ENCODE measurements at regions not wholly inside any gene's neighbourhood (a gene's known extent, or its start where the extent isn't known, plus 50 kb on each side); places are given as distances from the start of the nearest gene placed in this dataset.

DNA sequence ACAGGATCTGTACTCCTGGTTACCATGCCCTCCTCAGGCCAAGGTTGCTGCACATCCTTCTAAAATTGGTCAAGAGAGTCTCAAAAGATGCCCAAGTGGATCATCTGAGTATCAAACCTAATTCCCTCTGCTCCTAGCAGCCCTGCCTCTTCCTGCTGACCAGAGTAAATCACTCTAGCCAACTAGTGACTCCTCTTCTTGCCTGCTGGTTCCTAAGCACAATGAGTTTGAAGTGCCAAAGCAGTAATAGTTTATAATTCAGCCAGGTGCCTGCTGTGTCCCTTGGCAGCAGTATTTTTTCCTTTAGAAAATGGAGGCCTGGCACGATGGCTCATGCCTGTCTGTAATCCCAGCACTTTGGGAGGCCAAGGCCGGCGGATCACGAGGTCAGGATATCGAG is 137.9 kb upstream of the CAMK1G start:
- H3K27me3 ChIP-seq (replicated peaks; ENCODE audit: control insufficient read depth, insufficient read depth, low read length): no peaks in the 10 kb centered on the region
- H3K27me3 Mint-ChIP-seq (ENCODE audit: insufficient read depth, unreplicated experiment): peaks cover 8% of the 10 kb centered on the region
- TF ChIP-seq, protein P1, sequence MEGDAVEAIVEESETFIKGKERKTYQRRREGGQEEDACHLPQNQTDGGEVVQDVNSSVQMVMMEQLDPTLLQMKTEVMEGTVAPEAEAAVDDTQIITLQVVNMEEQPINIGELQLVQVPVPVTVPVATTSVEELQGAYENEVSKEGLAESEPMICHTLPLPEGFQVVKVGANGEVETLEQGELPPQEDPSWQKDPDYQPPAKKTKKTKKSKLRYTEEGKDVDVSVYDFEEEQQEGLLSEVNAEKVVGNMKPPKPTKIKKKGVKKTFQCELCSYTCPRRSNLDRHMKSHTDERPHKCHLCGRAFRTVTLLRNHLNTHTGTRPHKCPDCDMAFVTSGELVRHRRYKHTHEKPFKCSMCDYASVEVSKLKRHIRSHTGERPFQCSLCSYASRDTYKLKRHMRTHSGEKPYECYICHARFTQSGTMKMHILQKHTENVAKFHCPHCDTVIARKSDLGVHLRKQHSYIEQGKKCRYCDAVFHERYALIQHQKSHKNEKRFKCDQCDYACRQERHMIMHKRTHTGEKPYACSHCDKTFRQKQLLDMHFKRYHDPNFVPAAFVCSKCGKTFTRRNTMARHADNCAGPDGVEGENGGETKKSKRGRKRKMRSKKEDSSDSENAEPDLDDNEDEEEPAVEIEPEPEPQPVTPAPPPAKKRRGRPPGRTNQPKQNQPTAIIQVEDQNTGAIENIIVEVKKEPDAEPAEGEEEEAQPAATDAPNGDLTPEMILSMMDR (IDR thresholded peaks at IDR 0.05; ENCODE audit: insufficient read depth in 1 of 2, low read depth in 1 of 2, low read length in 1 of 2, severe bottlenecking in 1 of 2, unreplicated experiment in 1 of 2): no peak
- H3K9me3 ChIP-seq: no peaks in the 10 kb centered on the region
- no TSS peak for BruUV-seq (replicated peaks)
- CTCF ChIA-PET: no interaction called here
- intact Hi-C loops (cut with micrococcal nuclease; ENCODE audit: unreplicated experiment): no loop called here
- POLR2A ChIA-PET: no interaction called here
- no peaks in the 10 kb centered on the region for H3K4me1 ChIP-seq
- H3K4me3 Mint-ChIP-seq (ENCODE audit: unreplicated experiment): no peak overlapping the region
- no peaks in the 10 kb centered on the region for H3K4me1 Mint-ChIP-seq (ENCODE audit: low read depth, unreplicated experiment)
- DNase-seq: no peak
- H3K27ac Mint-ChIP-seq (ENCODE audit: unreplicated experiment): no peak overlapping the region
- H3K36me3 ChIP-seq (ENCODE audit: control insufficient read depth, insufficient read depth, low read length): no peaks in the 10 kb centered on the region
- H3K9me3 Mint-ChIP-seq (ENCODE audit: unreplicated experiment): peaks cover 5% of the 10 kb centered on the region
- H3K4me3 ChIP-seq (ENCODE audit: low read depth, low read length): no peak overlapping the region
- no peaks in the 10 kb centered on the region for H3K36me3 Mint-ChIP-seq (ENCODE audit: insufficient read depth, unreplicated experiment)

DNA sequence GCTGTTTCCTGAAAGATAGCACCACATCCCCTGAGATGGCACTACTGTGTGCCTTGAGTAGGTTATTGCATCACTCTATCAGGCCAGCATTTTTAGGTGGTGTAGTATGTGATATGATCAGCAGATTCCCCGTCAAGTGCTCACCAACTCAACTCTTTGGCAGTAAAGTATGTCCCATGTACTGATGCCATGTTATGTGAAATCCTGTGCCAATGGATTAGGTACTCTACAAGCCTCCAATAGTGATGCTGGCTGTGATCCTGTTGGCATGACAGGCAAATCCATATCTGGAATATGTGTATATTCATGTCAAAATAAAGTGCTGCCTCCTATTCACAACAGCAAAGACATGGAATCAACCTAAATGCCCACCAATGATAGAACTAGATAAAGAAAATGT is 137.2 kb upstream of the CAMK1G start:
- TF ChIP-seq, protein P1 (IDR thresholded peaks at IDR 0.05; ENCODE audit: insufficient read depth in 1 of 2, low read depth in 1 of 2, low read length in 1 of 2, severe bottlenecking in 1 of 2, unreplicated experiment in 1 of 2): no peak
- H3K4me1 ChIP-seq: no peaks in the 10 kb centered on the region
- POLR2A ChIA-PET: no interaction called here

DNA sequence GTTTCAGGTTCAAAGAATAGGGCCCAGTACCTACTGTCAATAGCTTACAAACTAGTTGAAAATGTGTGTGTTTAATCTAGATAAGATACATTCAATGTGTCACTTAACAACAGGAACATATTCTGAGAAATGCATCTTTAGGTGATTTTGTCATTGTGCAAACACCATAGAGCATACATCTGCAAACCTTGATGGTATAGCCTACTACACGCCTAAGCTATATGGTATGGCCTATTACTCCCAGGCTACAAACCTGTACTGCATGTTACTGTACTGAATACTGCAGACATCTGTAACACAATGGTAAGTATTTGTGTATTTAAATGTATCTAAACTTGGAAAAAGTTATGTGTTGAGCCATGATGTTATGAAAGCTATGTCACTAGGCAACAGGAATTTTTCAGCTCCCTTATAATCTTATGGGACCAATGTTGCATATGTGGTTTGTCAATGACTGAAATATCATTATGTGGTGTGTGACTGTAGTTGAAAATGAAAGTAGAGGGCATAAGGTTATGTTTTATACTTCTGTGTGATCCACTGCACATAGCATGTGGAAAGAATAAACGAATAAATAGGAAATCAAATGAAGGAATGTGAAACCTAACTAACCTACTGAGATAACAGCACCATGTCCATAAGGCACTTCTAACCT is 129.0 kb upstream of the CAMK1G start:
- Mint-ChIP-seq H3K4me1 (ENCODE audit: low read depth, unreplicated experiment) (no peaks in the 10 kb centered on the region), H3K27ac (ENCODE audit: unreplicated experiment) (no peak overlapping the region), H3K4me3 (ENCODE audit: unreplicated experiment) (no peak overlapping the region), H3K36me3 (ENCODE audit: insufficient read depth, unreplicated experiment) (no peaks in the 10 kb centered on the region), H3K9me3 (ENCODE audit: unreplicated experiment) (no peaks in the 10 kb centered on the region), H3K27me3 (ENCODE audit: insufficient read depth, unreplicated experiment) (peaks cover 10% of the 10 kb centered on the region)
- Histone ChIP-seq H3K9me3 (no peaks in the 10 kb centered on the region), H3K27me3 (replicated peaks; ENCODE audit: control insufficient read depth, insufficient read depth, low read length) (no peaks in the 10 kb centered on the region), H3K4me3 (ENCODE audit: low read depth, low read length) (no peak overlapping the region), H3K4me1 (no peaks in the 10 kb centered on the region), H3K36me3 (ENCODE audit: control insufficient read depth, insufficient read depth, low read length) (no peaks in the 10 kb centered on the region)
- intact Hi-C loops (cut with micrococcal nuclease; ENCODE audit: unreplicated experiment): no loop called here
- CTCF ChIA-PET: interaction anchor here (0.6 kb wide), 1 partner anchor 115 kb away, joined by 3 read pairs; no protein-coding TSS in a partner anchor
- BruUV-seq (replicated peaks): no TSS peak
- no peak for DNase-seq
- TF ChIP-seq, protein P1 (IDR thresholded peaks at IDR 0.05; ENCODE audit: insufficient read depth in 1 of 2, low read depth in 1 of 2, low read length in 1 of 2, severe bottlenecking in 1 of 2, unreplicated experiment in 1 of 2): no peak
- POLR2A ChIA-PET: no interaction called here

More for the DNA sequence above, 137.2 kb upstream of the CAMK1G start:
- intact Hi-C loops (cut with micrococcal nuclease; ENCODE audit: unreplicated experiment): no loop called here
- Mint-ChIP-seq H3K4me1 (ENCODE audit: low read depth, unreplicated experiment) (no peaks in the 10 kb centered on the region), H3K27me3 (ENCODE audit: insufficient read depth, unreplicated experiment) (peaks cover 8% of the 10 kb centered on the region), H3K36me3 (ENCODE audit: insufficient read depth, unreplicated experiment) (no peaks in the 10 kb centered on the region), H3K9me3 (ENCODE audit: unreplicated experiment) (no peaks in the 10 kb centered on the region), H3K4me3 (ENCODE audit: unreplicated experiment) (no peak overlapping the region), H3K27ac (ENCODE audit: unreplicated experiment) (no peak overlapping the region)
- BruUV-seq (replicated peaks): no TSS peak
- CTCF ChIA-PET: no interaction called here
- Histone ChIP-seq H3K9me3 (no peaks in the 10 kb centered on the region), H3K27me3 (replicated peaks; ENCODE audit: control insufficient read depth, insufficient read depth, low read length) (no peaks in the 10 kb centered on the region), H3K4me3 (ENCODE audit: low read depth, low read length) (no peak overlapping the region), H3K36me3 (ENCODE audit: control insufficient read depth, insufficient read depth, low read length) (no peaks in the 10 kb centered on the region)
- no peak for DNase-seq

Data from Caco-2 (cell line).